HL-60 (cell line): ENCODE measurements at regions not wholly inside any gene's neighbourhood (a gene's known extent, or its start where the extent isn't known, plus 50 kb on each side); places are given as distances from the start of the nearest gene placed in this dataset.

ENCODE experiments used
- GABPA ChIP-seq: IDR thresholded peaks from 2 replicates; pipeline ENCODE4 v1.6.1; 2012; ENCODE audit warnings: low read depth
- POLR2AphosphoS5 ChIP-seq: IDR thresholded peaks from 2 replicates; pipeline ENCODE4 v1.6.1; 2012; ENCODE audit warnings: low read depth
- SPI1 ChIP-seq: IDR thresholded peaks from 2 replicates; pipeline ENCODE4 v1.6.1; 2012; ENCODE audit warnings: low read depth, mild to moderate bottlenecking, borderline replicate concordance
- TF ChIP-seq, protein P1 (sequence below): IDR thresholded peaks from one replicate; pipeline ENCODE4 v1.5.1; 2011; ENCODE audit warnings: low read length, control low read depth, inconsistent platforms; ENCODE audit not compliant: insufficient read depth
- TF ChIP-seq, protein P2 (sequence below): IDR thresholded peaks from 2 replicates; pipeline ENCODE4 v1.6.1; 2012; ENCODE audit warnings: low read depth; ENCODE audit not compliant: insufficient replicate concordance

DNA sequence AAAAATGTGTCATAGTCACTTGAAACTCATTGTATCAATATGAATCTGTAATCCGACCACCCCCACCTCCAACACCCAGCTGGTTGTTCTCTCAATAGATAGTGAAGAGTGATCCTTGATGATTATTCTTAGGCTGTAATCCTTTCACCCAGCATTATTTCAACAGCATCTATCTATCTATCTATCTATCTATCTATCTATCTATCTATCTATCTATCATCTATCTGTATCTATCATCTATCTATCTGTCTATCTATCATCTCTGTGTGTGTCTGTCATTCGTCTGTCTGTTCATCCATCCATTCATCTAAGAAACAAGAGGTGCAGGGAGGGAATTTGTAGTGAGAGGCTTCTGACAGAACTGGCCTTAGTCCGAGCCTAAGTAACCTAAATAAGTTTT lies 78.7 kb upstream of the IGSF10 start:
- TF ChIP-seq, protein P1, sequence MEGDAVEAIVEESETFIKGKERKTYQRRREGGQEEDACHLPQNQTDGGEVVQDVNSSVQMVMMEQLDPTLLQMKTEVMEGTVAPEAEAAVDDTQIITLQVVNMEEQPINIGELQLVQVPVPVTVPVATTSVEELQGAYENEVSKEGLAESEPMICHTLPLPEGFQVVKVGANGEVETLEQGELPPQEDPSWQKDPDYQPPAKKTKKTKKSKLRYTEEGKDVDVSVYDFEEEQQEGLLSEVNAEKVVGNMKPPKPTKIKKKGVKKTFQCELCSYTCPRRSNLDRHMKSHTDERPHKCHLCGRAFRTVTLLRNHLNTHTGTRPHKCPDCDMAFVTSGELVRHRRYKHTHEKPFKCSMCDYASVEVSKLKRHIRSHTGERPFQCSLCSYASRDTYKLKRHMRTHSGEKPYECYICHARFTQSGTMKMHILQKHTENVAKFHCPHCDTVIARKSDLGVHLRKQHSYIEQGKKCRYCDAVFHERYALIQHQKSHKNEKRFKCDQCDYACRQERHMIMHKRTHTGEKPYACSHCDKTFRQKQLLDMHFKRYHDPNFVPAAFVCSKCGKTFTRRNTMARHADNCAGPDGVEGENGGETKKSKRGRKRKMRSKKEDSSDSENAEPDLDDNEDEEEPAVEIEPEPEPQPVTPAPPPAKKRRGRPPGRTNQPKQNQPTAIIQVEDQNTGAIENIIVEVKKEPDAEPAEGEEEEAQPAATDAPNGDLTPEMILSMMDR, result no peak
- TF ChIP-seq POLR2AphosphoS5 (no peak), SPI1 (no peak), GABPA (no peak)
- TF ChIP-seq, protein P2, sequence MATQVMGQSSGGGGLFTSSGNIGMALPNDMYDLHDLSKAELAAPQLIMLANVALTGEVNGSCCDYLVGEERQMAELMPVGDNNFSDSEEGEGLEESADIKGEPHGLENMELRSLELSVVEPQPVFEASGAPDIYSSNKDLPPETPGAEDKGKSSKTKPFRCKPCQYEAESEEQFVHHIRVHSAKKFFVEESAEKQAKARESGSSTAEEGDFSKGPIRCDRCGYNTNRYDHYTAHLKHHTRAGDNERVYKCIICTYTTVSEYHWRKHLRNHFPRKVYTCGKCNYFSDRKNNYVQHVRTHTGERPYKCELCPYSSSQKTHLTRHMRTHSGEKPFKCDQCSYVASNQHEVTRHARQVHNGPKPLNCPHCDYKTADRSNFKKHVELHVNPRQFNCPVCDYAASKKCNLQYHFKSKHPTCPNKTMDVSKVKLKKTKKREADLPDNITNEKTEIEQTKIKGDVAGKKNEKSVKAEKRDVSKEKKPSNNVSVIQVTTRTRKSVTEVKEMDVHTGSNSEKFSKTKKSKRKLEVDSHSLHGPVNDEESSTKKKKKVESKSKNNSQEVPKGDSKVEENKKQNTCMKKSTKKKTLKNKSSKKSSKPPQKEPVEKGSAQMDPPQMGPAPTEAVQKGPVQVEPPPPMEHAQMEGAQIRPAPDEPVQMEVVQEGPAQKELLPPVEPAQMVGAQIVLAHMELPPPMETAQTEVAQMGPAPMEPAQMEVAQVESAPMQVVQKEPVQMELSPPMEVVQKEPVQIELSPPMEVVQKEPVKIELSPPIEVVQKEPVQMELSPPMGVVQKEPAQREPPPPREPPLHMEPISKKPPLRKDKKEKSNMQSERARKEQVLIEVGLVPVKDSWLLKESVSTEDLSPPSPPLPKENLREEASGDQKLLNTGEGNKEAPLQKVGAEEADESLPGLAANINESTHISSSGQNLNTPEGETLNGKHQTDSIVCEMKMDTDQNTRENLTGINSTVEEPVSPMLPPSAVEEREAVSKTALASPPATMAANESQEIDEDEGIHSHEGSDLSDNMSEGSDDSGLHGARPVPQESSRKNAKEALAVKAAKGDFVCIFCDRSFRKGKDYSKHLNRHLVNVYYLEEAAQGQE, result no peak
